Stimulated activated CD4-positive, alpha-beta T cell treated with anti-CD3 and anti-CD28 coated beads, Interleukin-4, amount 100 ng/mL, for 1 hour (primary cell): ENCODE measurements at regions not wholly inside any gene's neighbourhood (a gene's known extent, or its start where the extent isn't known, plus 50 kb on each side); places are given as distances from the start of the nearest gene placed in this dataset.

Source experiments
- DNase-seq: peaks from one replicate; pipeline ENCODE4 v3.0.0-alpha.2; 2020

GRCh38 chr18:40493316-40493715, 1461.7 kb upstream of the PIK3C3 start:
- no peak for DNase-seq

- DNase-seq, result no peak
Measured at GRCh38 chr18:40489301-40489700, 1465.7 kb upstream of the PIK3C3 start.

DNA sequence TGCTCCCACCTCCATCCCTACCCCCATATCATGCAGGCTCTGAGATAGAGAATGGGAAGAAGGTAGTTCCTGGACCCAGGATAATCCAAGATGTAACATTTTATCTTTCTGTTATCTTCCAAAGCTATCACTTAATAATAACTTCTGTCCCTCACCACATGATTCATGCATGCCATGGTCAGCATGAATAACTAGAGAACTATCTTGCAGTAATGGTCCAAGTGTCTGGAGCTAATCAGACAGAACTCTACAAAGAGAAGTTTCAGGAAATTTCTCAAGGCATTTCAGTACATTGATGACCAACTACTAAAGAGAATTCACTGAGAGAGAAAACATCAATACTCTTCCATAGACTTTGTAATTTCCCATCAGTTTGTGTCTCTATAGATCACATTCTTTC, 1469.7 kb upstream of the PIK3C3 start:
- no peak for DNase-seq

DNA sequence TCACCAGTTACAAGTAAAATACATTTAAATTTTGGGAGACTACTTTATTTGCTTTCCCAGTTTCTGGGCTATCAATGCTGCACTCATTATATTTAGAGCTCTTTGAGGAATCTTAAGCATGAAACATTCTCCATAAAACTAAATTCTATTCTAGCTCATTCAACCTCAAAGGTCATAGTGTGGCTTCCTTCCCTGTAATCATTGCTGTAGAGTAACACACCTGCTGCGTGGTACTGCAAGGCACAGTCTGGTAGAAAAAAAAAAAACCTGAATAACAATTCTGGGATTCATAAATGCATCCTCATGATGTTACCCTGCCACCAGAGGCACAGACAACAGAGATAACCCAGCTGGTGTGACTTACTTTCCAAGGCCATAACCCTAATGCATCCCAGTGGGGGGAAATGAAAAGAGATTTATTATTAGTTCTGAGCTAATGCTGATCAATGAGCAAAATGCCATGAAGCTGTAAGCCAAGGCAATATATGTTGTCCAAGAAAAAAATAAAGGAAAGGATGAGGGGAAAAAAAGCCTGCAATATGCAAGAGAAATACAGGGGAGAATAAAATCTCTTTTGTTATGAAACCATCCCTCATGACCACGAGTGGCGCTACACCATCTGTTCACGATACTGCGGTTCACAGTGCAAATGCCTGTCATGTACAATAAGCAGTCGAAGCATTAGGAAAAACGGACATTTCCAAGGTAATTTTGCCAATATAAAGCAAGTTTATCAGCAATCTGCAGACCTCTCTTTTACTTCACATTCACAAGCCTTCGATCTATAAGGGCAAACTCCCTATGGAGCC, 1481.6 kb upstream of the PIK3C3 start:
- DNase-seq, result no peak

DNA sequence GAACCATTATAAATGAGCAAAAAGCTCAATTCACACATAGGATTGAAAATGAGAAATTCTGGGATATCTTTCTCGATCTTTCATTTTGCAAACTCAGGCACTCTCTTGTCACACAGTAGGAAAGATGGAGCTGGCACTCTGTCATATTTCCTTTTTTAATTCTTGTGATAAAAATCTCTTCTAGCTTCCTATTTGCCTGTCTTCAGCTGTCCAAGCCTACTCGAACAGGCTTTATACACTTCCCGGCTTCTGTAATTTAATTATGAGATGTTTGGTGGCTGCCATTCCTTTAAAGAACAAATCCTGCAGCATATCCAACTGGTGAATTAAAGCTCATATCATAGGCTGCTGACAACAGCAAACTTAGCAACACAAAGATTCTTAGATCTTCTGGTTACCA, 1484.3 kb upstream of the PIK3C3 start:
- no peak for DNase-seq

DNA sequence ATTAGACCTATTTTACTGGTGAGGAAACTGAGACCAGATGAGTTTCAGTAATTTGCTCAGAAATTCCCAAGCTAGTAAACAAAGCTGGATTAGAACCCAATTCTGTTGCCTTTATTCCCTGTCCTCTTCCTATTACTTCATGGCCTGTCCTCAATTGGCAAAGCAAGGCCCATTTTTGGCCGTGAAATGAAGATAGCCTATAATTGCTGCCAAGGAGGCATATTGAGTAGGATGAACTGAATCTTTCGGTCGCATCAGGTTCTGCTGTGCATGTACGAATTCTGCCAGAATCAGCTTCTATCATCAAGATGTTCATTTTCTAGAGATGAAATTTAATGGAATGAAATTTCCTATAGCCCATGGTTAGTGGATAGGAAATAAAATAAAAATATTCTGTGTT, 1485.2 kb upstream of the PIK3C3 start:
- no peak for DNase-seq

DNA sequence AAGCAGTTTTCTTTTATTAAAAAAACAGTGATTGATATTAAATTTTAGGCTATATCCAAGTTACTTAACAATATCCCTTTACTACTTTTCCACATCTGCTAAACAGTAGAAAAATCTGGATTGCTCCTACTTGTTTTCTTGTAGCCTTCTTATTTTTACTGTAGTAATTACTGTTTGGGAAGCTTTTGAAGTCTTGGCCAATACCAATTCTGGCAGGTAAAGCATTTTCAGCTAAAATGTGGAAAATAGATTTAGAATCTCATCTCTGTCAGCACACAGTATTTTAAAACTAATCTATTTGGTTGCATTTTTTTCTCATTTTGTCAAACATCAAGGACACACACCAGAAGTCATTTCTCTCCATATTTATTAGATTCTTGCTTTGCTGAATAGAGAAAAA, 1485.7 kb upstream of the PIK3C3 start:
- DNase-seq, result no peak

DNA sequence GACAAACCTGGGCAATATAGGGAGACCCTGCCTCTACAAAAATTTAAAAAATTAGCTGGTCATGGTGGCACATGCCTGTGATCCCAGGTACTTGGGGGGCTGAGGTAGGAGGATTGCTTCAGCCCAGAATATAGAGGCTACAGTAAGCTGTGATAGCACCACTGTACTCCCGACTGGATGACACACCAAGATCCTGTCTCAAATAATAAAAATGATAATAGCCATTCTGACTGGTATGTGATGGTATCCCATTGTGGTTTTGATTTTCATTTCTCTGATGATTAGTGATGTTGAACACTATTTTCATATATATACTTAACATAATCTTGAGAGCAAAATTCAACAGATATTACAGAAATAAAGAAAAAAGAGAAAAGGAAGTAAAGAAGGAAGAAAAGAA, 1491.0 kb upstream of the PIK3C3 start:
- no peak for DNase-seq

GRCh38 chr18:40453903-40454302, 1501.1 kb upstream of the PIK3C3 start:
- DNase-seq, result no peak

DNA sequence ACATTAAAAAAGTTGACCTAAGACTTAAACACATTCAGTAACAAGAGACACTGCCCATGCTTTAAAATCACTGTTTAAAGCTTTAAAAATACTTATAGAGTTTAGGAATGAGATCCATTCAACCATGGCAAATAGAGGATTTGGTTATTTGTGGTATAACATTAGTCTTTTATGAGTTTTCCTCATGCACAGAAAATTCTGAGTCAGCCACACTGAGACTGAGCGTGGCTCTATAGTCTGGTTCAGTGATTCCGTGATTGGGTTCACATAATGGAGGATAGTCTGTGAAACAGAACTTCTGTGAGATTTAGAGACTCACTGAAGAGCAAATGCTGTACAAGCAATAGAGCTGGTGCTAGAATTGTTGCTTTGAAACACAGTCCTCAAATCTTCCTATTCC, 1502.4 kb upstream of the PIK3C3 start:
- DNase-seq, result no peak

GRCh38 chr18:40450751-40451150, 1504.3 kb upstream of the PIK3C3 start:
- no peak for DNase-seq

- no peak for DNase-seq
Measured at GRCh38 chr18:40447820-40448219, 1507.2 kb upstream of the PIK3C3 start.

GRCh38 chr18:40440088-40440487, 1514.9 kb upstream of the PIK3C3 start:
- DNase-seq, result no peak

- DNase-seq, result no peak
Measured at GRCh38 chr18:40437517-40437916, 1517.5 kb upstream of the PIK3C3 start.

GRCh38 chr18:40431071-40431985, 1523.7 kb upstream of the PIK3C3 start:
- no peak for DNase-seq

GRCh38 chr18:40423291-40423690, 1531.7 kb upstream of the PIK3C3 start:
- no peak for DNase-seq

GRCh38 chr18:40420675-40421074, 1534.4 kb upstream of the PIK3C3 start:
- DNase-seq, result no peak

GRCh38 chr18:40417501-40417900, 1537.5 kb upstream of the PIK3C3 start:
- DNase-seq, result no peak

DNA sequence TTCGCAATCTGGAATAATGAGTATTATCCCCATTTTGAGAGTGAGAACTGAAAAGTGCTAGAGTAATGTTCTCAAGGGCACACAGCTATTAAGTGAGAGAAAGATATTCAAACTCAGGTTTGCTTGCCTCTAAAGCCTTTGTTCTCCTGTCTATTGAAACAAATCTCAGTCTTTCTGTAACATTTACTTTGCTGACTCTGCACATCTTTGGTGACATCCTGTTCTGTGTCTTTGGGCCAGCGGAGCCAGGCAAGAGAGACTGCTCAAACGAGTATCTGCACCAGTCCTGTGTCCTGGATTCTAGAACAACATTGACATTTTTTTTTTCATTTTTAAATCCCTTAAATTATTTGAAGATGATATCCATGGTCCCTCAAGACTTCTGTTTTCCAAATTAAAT, 1539.2 kb upstream of the PIK3C3 start:
- no peak for DNase-seq

GRCh38 chr18:40415176-40415791, 1539.8 kb upstream of the PIK3C3 start:
- no peak for DNase-seq

DNA sequence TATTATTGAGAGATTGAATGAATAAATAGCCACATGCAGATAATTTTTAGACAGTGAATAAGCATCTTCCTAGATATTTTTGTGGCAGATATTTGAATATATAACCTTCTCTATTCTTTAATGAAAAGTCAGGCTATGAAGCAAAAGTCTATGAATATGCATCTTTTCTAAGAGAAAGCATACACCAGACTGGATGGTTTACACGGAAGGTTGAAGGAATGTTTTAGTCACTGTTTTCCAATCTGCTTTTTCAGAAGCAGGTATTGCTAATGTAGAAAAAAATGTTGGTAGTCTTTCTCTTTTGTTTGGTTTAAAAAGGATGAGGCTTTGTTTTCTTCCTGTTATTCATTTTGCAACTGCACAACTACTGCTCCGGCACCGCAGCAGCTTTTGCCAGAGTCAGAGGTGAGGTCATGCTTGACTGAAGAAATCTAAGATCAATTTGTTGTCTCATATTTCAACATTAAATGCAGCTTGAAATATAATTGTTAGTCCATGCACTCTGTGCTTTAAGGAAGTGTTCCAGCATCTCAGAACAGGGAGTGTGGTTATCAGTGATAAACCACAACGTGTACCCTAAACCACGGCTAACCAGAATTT, 1540.8 kb upstream of the PIK3C3 start:
- DNase-seq, result no peak

GRCh38 chr18:40413160-40413559, 1541.9 kb upstream of the PIK3C3 start:
- no peak for DNase-seq

GRCh38 chr18:40412410-40412809, 1542.6 kb upstream of the PIK3C3 start:
- no peak for DNase-seq
